HL-60 (cell line): ENCODE measurements at regions not wholly inside any gene's neighbourhood (a gene's known extent, or its start where the extent isn't known, plus 50 kb on each side); places are given as distances from the start of the nearest gene placed in this dataset.
"Not testable (repeated sequence)": the region's sequence is repeated elsewhere in the genome, so short reads cannot be mapped to it uniquely, and the experiment has no call there.

Source experiments
- DNase-seq, 2 experiments: peaks; one replicate each; pipeline ENCODE4 v3.0.0-alpha.2; 2010 to 2020; ENCODE audit warnings: low read depth in 1 of 2, low spot score in 1 of 2
- H3K27ac ChIP-seq: fragments of 250-450 bp; sonication (Bioruptor Pico); replicated peaks from 2 replicates; pipeline ENCODE4 v1.5.1; 2020; ENCODE audit warnings: mild to moderate bottlenecking, moderate library complexity
- H3K27me3 ChIP-seq: fragments of 250-450 bp; sonication (Bioruptor Pico); 2 replicates; pipeline ENCODE4 v1.5.1; 2021; ENCODE audit warnings: mild to moderate bottlenecking, moderate library complexity; ENCODE audit not compliant: insufficient read depth, poor library complexity, severe bottlenecking
- H3K4me3 ChIP-seq: replicated peaks from 2 replicates; pipeline ENCODE4 v1.5.1; 2011; ENCODE audit warnings: mild to moderate bottlenecking, control low read depth, low read length; ENCODE audit not compliant: insufficient read depth
- GABPA ChIP-seq: IDR thresholded peaks from 2 replicates; pipeline ENCODE4 v1.6.1; 2012; ENCODE audit warnings: low read depth
- POLR2AphosphoS5 ChIP-seq: IDR thresholded peaks from 2 replicates; pipeline ENCODE4 v1.6.1; 2012; ENCODE audit warnings: low read depth
- SPI1 ChIP-seq: IDR thresholded peaks from 2 replicates; pipeline ENCODE4 v1.6.1; 2012; ENCODE audit warnings: low read depth, mild to moderate bottlenecking, borderline replicate concordance
- TF ChIP-seq, protein P1 (sequence below): IDR thresholded peaks from 2 replicates; pipeline ENCODE4 v1.6.1; 2012; ENCODE audit warnings: low read depth; ENCODE audit not compliant: insufficient replicate concordance
- TF ChIP-seq, protein P2 (sequence below): IDR thresholded peaks from one replicate; pipeline ENCODE4 v1.5.1; 2011; ENCODE audit warnings: low read length, control low read depth, inconsistent platforms; ENCODE audit not compliant: insufficient read depth

DNA sequence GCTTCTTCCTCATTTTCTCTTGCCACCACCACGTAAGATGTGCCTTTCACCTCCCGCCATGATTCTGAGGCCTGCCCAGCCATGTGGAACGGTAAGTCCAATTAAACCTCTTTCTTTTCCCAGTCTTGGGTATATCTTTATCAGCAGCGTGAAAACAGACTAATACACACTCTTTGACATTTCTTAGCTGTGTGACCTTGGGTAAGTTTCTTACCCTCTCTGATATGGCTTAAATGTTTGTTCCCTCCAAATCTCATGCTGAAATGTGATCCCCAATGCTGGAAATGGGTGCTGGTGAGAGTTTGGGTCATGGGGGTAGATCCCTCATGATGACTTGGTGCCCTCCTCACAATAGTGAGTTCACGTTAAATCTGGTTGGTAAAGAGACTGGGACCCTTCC lies 188.8 kb upstream of the IRX4 start:
- no peak overlapping the region for H3K4me3 ChIP-seq
- no peak for TF ChIP-seq POLR2AphosphoS5
- no peak for TF ChIP-seq SPI1
- TF ChIP-seq GABPA: no peak
- TF ChIP-seq, protein P1, sequence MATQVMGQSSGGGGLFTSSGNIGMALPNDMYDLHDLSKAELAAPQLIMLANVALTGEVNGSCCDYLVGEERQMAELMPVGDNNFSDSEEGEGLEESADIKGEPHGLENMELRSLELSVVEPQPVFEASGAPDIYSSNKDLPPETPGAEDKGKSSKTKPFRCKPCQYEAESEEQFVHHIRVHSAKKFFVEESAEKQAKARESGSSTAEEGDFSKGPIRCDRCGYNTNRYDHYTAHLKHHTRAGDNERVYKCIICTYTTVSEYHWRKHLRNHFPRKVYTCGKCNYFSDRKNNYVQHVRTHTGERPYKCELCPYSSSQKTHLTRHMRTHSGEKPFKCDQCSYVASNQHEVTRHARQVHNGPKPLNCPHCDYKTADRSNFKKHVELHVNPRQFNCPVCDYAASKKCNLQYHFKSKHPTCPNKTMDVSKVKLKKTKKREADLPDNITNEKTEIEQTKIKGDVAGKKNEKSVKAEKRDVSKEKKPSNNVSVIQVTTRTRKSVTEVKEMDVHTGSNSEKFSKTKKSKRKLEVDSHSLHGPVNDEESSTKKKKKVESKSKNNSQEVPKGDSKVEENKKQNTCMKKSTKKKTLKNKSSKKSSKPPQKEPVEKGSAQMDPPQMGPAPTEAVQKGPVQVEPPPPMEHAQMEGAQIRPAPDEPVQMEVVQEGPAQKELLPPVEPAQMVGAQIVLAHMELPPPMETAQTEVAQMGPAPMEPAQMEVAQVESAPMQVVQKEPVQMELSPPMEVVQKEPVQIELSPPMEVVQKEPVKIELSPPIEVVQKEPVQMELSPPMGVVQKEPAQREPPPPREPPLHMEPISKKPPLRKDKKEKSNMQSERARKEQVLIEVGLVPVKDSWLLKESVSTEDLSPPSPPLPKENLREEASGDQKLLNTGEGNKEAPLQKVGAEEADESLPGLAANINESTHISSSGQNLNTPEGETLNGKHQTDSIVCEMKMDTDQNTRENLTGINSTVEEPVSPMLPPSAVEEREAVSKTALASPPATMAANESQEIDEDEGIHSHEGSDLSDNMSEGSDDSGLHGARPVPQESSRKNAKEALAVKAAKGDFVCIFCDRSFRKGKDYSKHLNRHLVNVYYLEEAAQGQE: no peak
- TF ChIP-seq, protein P2, sequence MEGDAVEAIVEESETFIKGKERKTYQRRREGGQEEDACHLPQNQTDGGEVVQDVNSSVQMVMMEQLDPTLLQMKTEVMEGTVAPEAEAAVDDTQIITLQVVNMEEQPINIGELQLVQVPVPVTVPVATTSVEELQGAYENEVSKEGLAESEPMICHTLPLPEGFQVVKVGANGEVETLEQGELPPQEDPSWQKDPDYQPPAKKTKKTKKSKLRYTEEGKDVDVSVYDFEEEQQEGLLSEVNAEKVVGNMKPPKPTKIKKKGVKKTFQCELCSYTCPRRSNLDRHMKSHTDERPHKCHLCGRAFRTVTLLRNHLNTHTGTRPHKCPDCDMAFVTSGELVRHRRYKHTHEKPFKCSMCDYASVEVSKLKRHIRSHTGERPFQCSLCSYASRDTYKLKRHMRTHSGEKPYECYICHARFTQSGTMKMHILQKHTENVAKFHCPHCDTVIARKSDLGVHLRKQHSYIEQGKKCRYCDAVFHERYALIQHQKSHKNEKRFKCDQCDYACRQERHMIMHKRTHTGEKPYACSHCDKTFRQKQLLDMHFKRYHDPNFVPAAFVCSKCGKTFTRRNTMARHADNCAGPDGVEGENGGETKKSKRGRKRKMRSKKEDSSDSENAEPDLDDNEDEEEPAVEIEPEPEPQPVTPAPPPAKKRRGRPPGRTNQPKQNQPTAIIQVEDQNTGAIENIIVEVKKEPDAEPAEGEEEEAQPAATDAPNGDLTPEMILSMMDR: no peak

GRCh38 chr5:2070787-2071186 lies 188.1 kb upstream of the IRX4 start:
- not testable (repeated sequence) for H3K27ac ChIP-seq

More for the DNA sequence above, 188.8 kb upstream of the IRX4 start:
- H3K27ac ChIP-seq: no peak overlapping the region
- DNase-seq: no peak
- H3K27me3 ChIP-seq: no peaks in the 10 kb centered on the region

GRCh38 chr5:2068531-2068930 lies 185.8 kb upstream of the IRX4 start:
- Histone ChIP-seq H3K27me3 (no peaks in the 10 kb centered on the region), H3K4me3 (no peak overlapping the region), H3K27ac (no peak overlapping the region)
- TF ChIP-seq POLR2AphosphoS5 (no peak), SPI1 (no peak), GABPA (no peak)
- TF ChIP-seq, protein P1: no peak
- TF ChIP-seq, protein P2: no peak
- DNase-seq: no peak

More at GRCh38 chr5:2070787-2071186, 188.1 kb upstream of the IRX4 start:
- not testable (repeated sequence) for H3K4me3 ChIP-seq, H3K27me3 ChIP-seq, DNase-seq

DNA sequence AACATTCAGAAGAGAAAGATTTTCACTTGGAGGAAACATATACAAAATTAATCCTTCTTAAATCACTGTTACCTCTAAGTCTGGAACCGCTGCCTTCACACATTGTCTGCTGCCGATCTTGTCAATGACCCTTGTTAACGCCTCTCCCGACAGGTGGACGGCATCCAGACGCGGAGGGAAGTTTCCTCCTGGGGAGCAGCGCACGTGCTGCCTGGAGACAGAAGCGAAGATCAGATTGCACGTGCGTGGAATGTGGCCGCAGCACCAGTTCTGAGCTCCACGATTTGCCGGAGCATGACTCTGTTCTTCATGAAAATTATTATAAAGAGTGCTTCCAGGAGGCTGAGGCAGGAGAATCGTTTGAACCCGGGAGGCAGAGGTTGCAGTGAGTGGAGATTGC lies 183.6 kb upstream of the IRX4 start:
- Histone ChIP-seq H3K27me3 (no peaks in the 10 kb centered on the region), H3K27ac (no peak overlapping the region), H3K4me3 (no peak overlapping the region)
- no peak for DNase-seq
- TF ChIP-seq POLR2AphosphoS5 (no peak), SPI1 (no peak), GABPA (no peak)
- TF ChIP-seq, protein P1: no peak
- TF ChIP-seq, protein P2: no peak

GRCh38 chr5:2063380-2063779 lies 180.7 kb upstream of the IRX4 start:
- H3K27me3 ChIP-seq, H3K4me3 ChIP-seq, H3K27ac ChIP-seq, DNase-seq: not testable (repeated sequence)
